HG02678 (cell line): ENCODE measurements at regions not wholly inside any gene's neighbourhood (a gene's known extent, or its start where the extent isn't known, plus 50 kb on each side); places are given as distances from the start of the nearest gene placed in this dataset.
"Not testable (repeated sequence)": the region's sequence is repeated elsewhere in the genome, so short reads cannot be mapped to it uniquely, and the experiment has no call there.

Experiments
- ATAC-seq: cut with Tn5 transposase; IDR thresholded peaks from one replicate; pipeline ENCODE4 v1.9.1; 2021; ENCODE audit warnings: mild to moderate bottlenecking, moderate library complexity; ENCODE audit not compliant: unreplicated experiment

GRCh38 chr1:37362594-37363385 lies 111.6 kb upstream of the ZC3H12A start:
- ATAC-seq = no peak

- no peak for ATAC-seq
Measured at GRCh38 chr1:37363535-37363934, 110.8 kb upstream of the ZC3H12A start.

GRCh38 chr1:37368665-37369315 lies 105.6 kb upstream of the ZC3H12A start:
- ATAC-seq = not testable (repeated sequence)

DNA sequence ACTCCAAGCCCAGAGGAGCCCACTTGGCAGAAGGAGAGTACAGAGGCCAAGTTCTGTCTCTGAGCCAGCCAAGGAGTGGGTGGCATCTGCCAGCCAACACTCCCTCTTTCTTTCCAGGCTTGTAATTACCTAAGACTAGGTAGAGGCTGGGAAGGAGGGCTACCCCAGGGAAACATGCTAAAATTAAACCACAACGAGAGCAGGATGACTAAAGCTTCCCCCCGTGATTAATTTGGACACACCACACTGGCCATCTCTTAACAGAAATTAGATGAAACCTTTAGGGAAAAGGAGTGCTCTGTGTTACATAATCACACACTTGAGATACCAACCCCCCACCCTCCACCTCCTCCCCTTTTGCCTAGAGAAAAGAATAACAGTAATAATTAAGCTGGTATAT lies 102.1 kb upstream of the ZC3H12A start:
- ATAC-seq = no peak

GRCh38 chr1:37372711-37373110 lies 101.7 kb upstream of the ZC3H12A start:
- ATAC-seq = no peak

- ATAC-seq = no peak
Measured at GRCh38 chr1:37373413-37373812, 101.0 kb upstream of the ZC3H12A start.

DNA sequence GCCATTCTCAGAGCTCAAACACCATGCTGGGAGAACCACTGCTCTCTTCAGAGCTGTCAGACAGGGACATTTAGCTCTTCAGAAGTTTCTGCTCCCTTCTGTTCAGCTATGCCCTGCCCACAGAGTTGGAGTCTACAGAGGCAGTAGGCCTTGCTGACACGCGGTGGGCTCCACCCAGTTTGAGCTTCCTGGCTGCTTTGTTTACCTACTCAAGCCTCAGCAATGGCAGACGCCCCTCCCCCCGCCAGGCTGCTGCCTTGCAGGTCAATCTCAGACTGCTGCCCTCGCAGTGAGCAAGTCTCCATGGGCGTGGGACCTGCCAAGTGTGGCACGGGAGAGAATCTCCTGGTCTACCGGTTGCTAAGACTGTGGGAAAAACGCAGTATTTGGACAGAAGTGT lies 93.8 kb upstream of the ZC3H12A start:
- not testable (repeated sequence) for ATAC-seq

- ATAC-seq = no peak
Measured at GRCh38 chr1:37387854-37388253, 86.5 kb upstream of the ZC3H12A start.

GRCh38 chr1:37389327-37389726 lies 85.1 kb upstream of the ZC3H12A start:
- no peak for ATAC-seq

DNA sequence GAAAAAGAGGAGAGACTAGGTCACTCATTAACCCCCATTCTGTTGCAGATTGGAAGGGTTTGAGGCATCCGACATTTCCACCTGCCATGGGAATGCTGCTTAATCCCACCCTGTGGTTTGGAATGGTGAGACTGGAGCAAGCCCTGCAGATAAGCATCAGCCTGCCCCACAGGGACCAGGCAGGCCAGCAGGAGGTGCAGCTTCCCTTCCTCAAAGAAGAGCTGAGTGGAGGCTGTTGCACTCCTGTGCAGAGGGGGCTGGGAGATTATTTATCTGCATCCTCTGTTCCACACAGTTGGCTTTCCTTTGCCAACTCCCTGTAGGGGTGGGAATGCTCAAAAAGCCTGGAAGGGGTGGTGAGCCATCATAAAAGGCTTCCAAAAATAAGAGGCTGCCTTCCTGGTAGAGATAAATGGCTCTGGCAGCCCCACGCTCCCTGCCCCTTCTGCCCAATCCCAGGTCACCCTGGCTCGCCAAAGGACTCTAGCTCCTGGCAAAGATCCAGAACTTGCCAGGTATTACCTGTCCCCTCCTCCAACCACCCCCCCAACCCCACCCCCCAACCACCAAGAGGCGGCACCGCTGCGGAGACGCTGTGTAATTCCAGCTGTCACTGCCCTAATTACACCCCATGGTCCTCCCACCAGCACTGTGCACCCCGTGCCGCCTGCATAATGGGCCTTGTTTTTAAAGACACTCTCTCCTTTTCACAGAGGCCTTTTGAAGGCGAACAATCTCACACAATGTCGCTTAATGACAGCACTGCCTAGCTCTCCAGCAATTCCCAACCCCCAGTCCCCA lies 83.0 kb upstream of the ZC3H12A start:
- ATAC-seq = no peak

- ATAC-seq = no peak
Measured at GRCh38 chr1:37392051-37392450, 82.3 kb upstream of the ZC3H12A start.

- no peak for ATAC-seq
Measured at GRCh38 chr1:37393173-37394120, 80.9 kb upstream of the ZC3H12A start.

GRCh38 chr1:37394574-37395464 lies 79.6 kb upstream of the ZC3H12A start:
- no peak for ATAC-seq

- ATAC-seq = no peak
Measured at GRCh38 chr1:37398096-37398495, 76.3 kb upstream of the ZC3H12A start.

DNA sequence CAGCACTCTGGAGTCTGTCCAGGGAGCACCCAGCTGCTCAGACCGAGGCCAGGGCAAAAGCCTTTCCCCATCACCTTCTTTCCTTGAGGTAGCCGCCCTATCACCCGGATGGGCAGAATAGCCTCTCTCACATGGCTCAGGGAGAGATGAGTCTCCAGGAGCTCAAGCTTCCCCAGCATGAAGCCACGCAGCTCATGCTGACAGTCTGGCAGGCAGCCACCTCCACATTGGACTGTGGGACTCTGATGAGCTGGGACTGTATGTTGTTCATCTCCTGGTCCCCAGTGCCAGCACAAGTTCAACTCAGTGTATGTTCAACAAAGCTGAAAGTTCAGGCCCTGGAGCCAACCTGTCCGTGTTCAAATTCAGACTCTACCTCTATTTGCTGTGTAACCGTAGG lies 75.2 kb upstream of the ZC3H12A start:
- no peak for ATAC-seq

- no peak for ATAC-seq
Measured at GRCh38 chr1:37399830-37400464, 74.4 kb upstream of the ZC3H12A start.

- no peak for ATAC-seq
Measured at GRCh38 chr1:37400466-37401225, 73.7 kb upstream of the ZC3H12A start.

DNA sequence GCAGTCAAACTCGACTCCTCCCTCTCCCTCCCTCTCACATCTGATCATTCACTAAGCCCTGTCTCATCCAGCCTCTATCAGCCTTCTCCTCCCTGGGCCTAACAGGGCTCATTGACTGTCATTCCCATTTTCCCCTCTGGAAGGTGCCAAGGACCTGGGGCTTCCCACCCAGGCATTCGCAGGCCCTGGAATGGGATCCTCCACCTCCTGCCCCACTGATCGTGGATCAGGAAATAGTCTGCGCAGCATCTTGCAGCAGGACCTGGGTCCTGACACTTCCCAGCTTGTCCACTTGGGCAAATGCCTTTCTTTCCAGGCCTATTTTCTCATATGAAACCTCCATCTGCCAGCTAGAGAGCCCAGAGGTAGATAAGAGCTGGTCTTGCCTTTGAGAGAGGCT lies 71.2 kb upstream of the ZC3H12A start:
- no peak for ATAC-seq
